Cardiac fibroblast (primary cell): ENCODE measurements at regions not wholly inside any gene's neighbourhood (a gene's known extent, or its start where the extent isn't known, plus 50 kb on each side); places are given as distances from the start of the nearest gene placed in this dataset.

Experiments used
- DNase-seq, 2 donors: peaks; one replicate each; pipeline versions ENCODE4 v3.0.0 to v3.0.0-alpha.2; 2010; ENCODE audit warnings: low read depth in 2 of 2
- H3K4me3 ChIP-seq, 2 donors: replicated peaks in 1 of 2; 1 replicate in 1 of 2; 2 replicates in 1 of 2; pipeline ENCODE4 v1.5.1; 2011; ENCODE audit warnings: low read depth in 2 of 2, low read length in 2 of 2, mild to moderate bottlenecking in 2 of 2, moderate library complexity in 1 of 2
- TF ChIP-seq, protein P1 (sequence below): IDR thresholded peaks from one replicate; pipeline ENCODE4 v1.5.1; 2011; ENCODE audit warnings: low read depth, mild to moderate bottlenecking, low read length, inconsistent platforms

DNA sequence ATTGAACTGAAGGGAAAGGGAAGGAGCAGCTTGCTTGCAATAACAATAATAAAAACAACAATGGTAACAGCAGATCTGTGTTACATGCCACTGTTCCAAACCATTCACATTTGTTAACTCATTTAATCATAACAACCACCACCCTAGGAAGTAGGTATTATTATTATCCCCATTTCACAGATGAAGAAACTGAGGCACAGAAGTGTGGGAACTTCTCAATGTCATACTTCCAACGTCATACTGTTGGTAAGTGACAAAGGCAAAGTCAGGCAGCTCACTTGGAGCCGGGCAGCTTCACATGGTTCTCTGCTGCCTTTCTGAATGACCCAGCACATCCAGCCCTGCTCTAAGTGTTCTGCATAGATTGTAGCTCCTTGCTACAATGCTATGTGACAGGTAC lies 72.6 kb downstream of the FOXD1 start:
- TF ChIP-seq, protein P1, sequence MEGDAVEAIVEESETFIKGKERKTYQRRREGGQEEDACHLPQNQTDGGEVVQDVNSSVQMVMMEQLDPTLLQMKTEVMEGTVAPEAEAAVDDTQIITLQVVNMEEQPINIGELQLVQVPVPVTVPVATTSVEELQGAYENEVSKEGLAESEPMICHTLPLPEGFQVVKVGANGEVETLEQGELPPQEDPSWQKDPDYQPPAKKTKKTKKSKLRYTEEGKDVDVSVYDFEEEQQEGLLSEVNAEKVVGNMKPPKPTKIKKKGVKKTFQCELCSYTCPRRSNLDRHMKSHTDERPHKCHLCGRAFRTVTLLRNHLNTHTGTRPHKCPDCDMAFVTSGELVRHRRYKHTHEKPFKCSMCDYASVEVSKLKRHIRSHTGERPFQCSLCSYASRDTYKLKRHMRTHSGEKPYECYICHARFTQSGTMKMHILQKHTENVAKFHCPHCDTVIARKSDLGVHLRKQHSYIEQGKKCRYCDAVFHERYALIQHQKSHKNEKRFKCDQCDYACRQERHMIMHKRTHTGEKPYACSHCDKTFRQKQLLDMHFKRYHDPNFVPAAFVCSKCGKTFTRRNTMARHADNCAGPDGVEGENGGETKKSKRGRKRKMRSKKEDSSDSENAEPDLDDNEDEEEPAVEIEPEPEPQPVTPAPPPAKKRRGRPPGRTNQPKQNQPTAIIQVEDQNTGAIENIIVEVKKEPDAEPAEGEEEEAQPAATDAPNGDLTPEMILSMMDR, result no peak
- no peak for DNase-seq
- no peak overlapping the region for H3K4me3 ChIP-seq

DNA sequence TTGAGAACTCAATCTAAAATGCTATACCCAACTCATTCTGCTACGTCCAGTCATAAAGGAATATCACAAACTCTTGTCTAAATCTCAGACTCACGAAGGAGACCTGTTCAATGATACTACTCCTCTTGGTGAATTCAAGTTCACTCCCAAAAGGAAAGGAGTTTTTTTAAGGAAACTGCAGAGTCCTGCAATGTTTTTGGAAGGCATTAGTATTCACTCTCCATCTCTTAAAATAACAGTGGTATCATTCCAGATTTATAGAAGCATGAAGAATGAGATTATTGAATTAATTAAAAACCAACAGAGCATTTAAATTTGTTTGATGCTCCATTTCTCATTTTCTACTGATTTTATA lies 73.4 kb downstream of the FOXD1 start:
- TF ChIP-seq, protein P1, result no peak
- no peak overlapping the region for H3K4me3 ChIP-seq
- DNase-seq, result no peak

DNA sequence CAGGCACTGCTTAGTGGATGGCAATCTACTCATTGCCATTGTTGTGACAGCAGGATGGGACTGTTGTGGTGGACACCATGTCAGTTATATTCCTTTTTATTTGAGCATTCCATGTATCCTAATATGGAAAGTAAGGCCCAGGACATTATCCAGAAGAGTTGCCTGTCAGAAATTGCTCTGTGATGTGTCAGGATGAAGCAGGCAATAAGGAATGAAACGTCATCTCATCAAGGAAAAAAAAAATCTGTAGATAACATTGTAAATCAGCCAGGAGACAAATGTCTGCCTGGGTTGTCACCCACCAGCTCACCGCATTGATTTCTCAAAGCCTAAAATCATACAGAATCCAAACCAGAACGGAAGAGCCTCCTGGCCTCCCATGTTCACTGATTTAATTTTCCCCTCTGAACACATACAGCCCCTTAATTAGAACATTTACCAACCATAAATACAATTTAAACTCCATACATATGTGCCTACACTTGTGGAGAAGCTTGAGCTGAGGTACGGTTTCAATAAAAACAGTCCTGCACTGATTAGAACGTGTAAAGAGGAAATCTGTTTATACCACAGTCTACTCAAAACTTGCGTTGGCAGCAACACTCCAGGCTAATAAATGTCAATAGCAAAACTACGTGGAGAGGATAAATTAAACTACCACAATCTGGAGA lies 73.9 kb downstream of the FOXD1 start:
- peak; percentile 51 to 81 for DNase-seq

DNA sequence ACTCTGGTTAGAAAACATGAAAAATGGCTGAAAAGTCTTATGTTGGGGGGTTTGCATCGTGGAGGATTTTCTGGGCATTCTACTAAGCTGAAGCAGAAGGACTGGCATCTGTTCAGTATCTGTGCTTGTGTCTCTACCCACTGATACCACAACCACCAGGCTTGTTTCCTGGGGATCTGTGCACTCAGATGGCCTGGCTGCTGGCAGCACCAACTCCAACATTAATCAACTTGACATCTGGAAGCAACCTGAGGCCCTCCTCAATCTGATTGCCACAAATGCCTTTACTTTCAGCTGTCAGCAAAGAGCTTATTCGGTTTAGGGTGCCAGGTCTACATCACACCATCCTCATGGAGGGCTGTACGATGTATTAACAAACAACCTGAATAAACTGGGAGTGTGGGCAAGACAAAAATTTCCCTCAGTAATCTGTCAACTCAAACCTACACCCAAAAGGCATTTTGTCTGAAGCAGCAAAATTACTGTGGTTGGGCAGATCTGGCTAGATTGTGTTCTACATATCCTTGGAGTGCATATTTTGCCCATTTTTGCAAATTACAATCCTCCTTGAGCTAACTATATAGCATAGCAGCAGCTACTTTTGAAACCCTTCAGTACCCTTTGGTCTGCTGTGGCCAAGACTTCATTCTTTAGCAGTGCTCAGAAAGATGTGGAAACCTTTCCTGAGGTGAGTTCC lies 74.6 kb downstream of the FOXD1 start:
- TF ChIP-seq, protein P1, result no peak
- DNase-seq, result no peak
- H3K4me3 ChIP-seq, result no peak overlapping the region

More for the DNA sequence above, 73.9 kb downstream of the FOXD1 start:
- TF ChIP-seq, protein P1, result no peak
- H3K4me3 ChIP-seq, result no peak overlapping the region

DNA sequence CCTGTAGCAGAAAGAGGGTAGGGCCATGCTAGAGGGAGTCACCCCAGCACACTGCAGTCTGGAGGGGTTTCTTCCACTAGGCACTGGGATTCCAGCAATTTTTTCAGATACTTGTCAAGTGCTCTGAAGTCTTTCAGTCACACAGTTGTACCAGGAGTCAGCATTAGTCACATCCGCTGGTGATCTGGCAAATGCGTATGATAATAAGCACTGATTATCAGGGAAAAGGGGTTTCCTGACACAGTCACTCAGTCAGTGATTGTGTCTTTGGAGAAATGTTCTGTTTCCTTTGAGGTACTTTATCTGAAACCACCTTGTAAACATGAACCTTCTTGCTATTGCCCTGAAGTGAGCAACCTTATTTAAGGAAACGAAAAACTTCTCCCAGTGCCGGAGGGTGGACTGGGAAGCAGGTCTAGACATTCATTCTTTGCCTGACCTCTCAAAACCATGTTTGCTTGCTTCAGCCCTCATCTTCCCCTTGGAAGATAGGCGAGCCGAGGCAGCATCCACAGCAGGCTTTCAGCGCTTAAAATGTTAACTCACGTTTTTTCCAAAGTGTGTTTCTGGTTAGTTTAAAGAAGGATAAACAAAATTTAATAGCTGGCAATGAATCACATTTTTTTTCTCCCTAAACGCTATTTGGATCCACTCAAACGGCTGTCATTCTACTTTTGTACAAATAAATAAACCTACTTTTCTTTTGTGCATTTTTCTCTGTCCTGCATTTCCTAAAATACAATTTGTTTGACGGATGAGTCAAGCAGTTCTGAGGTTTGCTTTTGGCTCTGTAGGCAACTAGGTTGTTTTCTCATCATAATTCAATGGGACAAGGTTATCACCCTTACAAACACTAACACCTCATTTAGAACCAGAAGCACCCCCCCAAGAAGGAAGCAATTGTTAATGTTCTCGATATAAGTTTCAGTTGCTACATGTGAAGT lies 77.7 kb downstream of the FOXD1 start:
- DNase-seq, result peak; percentile 44 to 94
- peak overlapping the region in 1 of 2 donors; percentile 22 for H3K4me3 ChIP-seq
- TF ChIP-seq, protein P1, result no peak

DNA sequence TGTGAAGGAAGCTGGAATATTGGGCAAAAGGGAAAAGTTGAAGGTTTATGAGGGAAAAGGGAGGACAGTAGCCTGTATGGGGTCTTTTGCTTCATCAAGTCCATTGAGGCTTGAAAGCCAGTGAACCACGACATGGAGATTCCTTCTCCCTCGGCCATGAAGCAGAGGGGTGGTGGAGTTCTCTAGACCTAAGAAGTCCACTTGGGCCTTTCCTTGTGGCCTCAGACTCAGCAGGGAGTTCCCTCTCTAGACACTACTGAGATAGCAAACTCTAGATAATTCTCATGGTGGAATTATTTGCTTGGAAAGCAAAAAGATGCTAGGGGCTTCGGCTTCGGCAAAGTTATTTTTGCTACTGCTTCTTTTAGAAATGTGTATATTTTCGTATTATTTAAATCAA lies 78.5 kb downstream of the FOXD1 start:
- no peak for DNase-seq
- H3K4me3 ChIP-seq, result no peak overlapping the region
- TF ChIP-seq, protein P1, result no peak
